GM20431 (cell line): ENCODE measurements at regions not wholly inside any gene's neighbourhood (a gene's known extent, or its start where the extent isn't known, plus 50 kb on each side); places are given as distances from the start of the nearest gene placed in this dataset.

Experiments
- in situ Hi-C: fragments of 300-500 bp; cut with MseI, MboI; formaldehyde crosslinking; loops from one replicate; pipeline ENCODE4 v1.15.0; 2020; ENCODE audit warnings: low sequenced_read_pairs; ENCODE audit not compliant: unreplicated experiment

GRCh38 chr13:40221460-40222201, 444.8 kb downstream of the FOXO1 start:
- in situ Hi-C loops, result no loop called here

GRCh38 chr13:40223585-40223984, 442.9 kb downstream of the FOXO1 start:
- in situ Hi-C loops, result no loop called here

GRCh38 chr13:40228496-40228895, 437.9 kb downstream of the FOXO1 start:
- in situ Hi-C loops, result no loop called here

- in situ Hi-C loops, result no loop called here
Observed at GRCh38 chr13:40228990-40229389, 437.5 kb downstream of the FOXO1 start.

GRCh38 chr13:40230833-40231266, 435.6 kb downstream of the FOXO1 start:
- in situ Hi-C loops, result no loop called here

- in situ Hi-C loops, result no loop called here
Observed at GRCh38 chr13:40231311-40231710, 435.1 kb downstream of the FOXO1 start.

- in situ Hi-C loops, result no loop called here
Observed at GRCh38 chr13:40231751-40232150, 434.7 kb downstream of the FOXO1 start.

GRCh38 chr13:40232311-40233040, 434.0 kb downstream of the FOXO1 start:
- in situ Hi-C loops, result no loop called here

- in situ Hi-C loops, result no loop called here
Observed at GRCh38 chr13:40233731-40234195, 432.7 kb downstream of the FOXO1 start.

GRCh38 chr13:40235160-40235796, 431.2 kb downstream of the FOXO1 start:
- in situ Hi-C loops, result no loop called here

GRCh38 chr13:40236566-40237168, 429.8 kb downstream of the FOXO1 start:
- in situ Hi-C loops, result no loop called here

GRCh38 chr13:40238761-40239160, 427.7 kb downstream of the FOXO1 start:
- in situ Hi-C loops, result no loop called here

GRCh38 chr13:40240293-40240692, 426.1 kb downstream of the FOXO1 start:
- in situ Hi-C loops, result no loop called here

- in situ Hi-C loops, result no loop called here
Observed at GRCh38 chr13:40241125-40241798, 425.2 kb downstream of the FOXO1 start.

GRCh38 chr13:40243047-40243446, 423.4 kb downstream of the FOXO1 start:
- in situ Hi-C loops, result no loop called here

- in situ Hi-C loops, result no loop called here
Observed at GRCh38 chr13:40243982-40244381, 422.5 kb downstream of the FOXO1 start.

GRCh38 chr13:40245567-40245966, 420.9 kb downstream of the FOXO1 start:
- in situ Hi-C loops, result no loop called here

- in situ Hi-C loops, result no loop called here
Observed at GRCh38 chr13:40247845-40248244, 418.6 kb downstream of the FOXO1 start.

- in situ Hi-C loops, result no loop called here
Observed at GRCh38 chr13:40251343-40252032, 415.0 kb downstream of the FOXO1 start.
